DOHH2 (cell line): ENCODE measurements at regions not wholly inside any gene's neighbourhood (a gene's known extent, or its start where the extent isn't known, plus 50 kb on each side); places are given as distances from the start of the nearest gene placed in this dataset.
"Not testable (repeated sequence)": the region's sequence is repeated elsewhere in the genome, so short reads cannot be mapped to it uniquely, and the experiment has no call there.

Experiments
- H3F3A ChIP-seq: fragments of 200-600 bp; sonication (generic), shearing (Covaris generic); 2 replicates; pipeline ENCODE4 v1.6.0; 2016; ENCODE audit warnings: antibody characterized with exemption, mild to moderate bottlenecking; ENCODE audit not compliant: control insufficient read depth, insufficient read depth
- H3K27ac ChIP-seq: fragments of 200-600 bp; sonication (generic); 2 replicates; pipeline ENCODE4 v1.5.1; 2014; ENCODE audit warnings: low read depth, mild to moderate bottlenecking, low read length, moderate library complexity
- H3K27me3 ChIP-seq: fragments of 200-600 bp; sonication (generic); 2 replicates; pipeline ENCODE4 v1.6.1; 2014; ENCODE audit warnings: mild to moderate bottlenecking, low read length, mixed read lengths; ENCODE audit not compliant: control insufficient read depth
- H3K36me3 ChIP-seq: fragments of 200-600 bp; sonication (generic); 2 replicates; pipeline ENCODE4 v1.6.1; 2014; ENCODE audit warnings: mild to moderate bottlenecking, low read length, moderate library complexity, mixed read lengths; ENCODE audit not compliant: control insufficient read depth
- H3K4me1 ChIP-seq: fragments of 200-600 bp; sonication (generic); 2 replicates; pipeline ENCODE4 v1.6.1; 2014; ENCODE audit warnings: mild to moderate bottlenecking, low read length, mixed read lengths; ENCODE audit not compliant: control insufficient read depth
- H3K4me2 ChIP-seq: fragments of 200-600 bp; sonication (generic); 2 replicates; pipeline ENCODE4 v1.6.0; 2014; ENCODE audit warnings: mild to moderate bottlenecking, low read length, moderate library complexity
- H3K4me3 ChIP-seq: fragments of 200-600 bp; sonication (generic); 2 replicates; pipeline ENCODE4 v1.5.1; 2014; ENCODE audit warnings: mild to moderate bottlenecking, low read length, mixed read lengths
- H3K79me2 ChIP-seq: fragments of 200-600 bp; sonication (generic); 2 replicates; pipeline ENCODE4 v1.6.1; 2014; ENCODE audit warnings: mild to moderate bottlenecking, low read length, mixed read lengths; ENCODE audit not compliant: control insufficient read depth
- H3K9me2 ChIP-seq: fragments of 200-600 bp; sonication (generic); replicated peaks from 2 replicates; pipeline ENCODE4 v1.6.1; 2014; ENCODE audit warnings: mild to moderate bottlenecking, low read length, mixed read lengths; ENCODE audit not compliant: control insufficient read depth
- H3K9me3 ChIP-seq: fragments of 200-600 bp; sonication (generic); 2 replicates; pipeline ENCODE4 v1.6.1; 2014; ENCODE audit warnings: antibody characterized with exemption, low read length, mixed read lengths; ENCODE audit not compliant: control insufficient read depth, insufficient read depth
- H4K20me1 ChIP-seq: fragments of 200-600 bp; sonication (generic); 2 replicates; pipeline ENCODE4 v1.6.0; 2014; ENCODE audit warnings: low read depth, mild to moderate bottlenecking, antibody characterized with exemption, low read length, moderate library complexity; ENCODE audit not compliant: control insufficient read depth, insufficient read depth
- CTCF ChIP-seq: fragments of 200-600 bp; sonication (generic); IDR thresholded peaks from one replicate; pipeline ENCODE4 v1.5.1; 2014; ENCODE audit warnings: antibody characterized with exemption, mild to moderate bottlenecking, low read depth, low read length; ENCODE audit not compliant: poor library complexity, severe bottlenecking
- EZH2phosphoT487 ChIP-seq: fragments of 200-600 bp; sonication (generic); IDR thresholded peaks from 2 replicates; pipeline ENCODE4 v1.6.1; 2017; ENCODE audit warnings: borderline replicate concordance, mild to moderate bottlenecking, antibody characterized with exemption, low read length, moderate library complexity, mixed read lengths

GRCh38 chr7:10483671-10484070, 490.0 kb upstream of the PHF14 start:
- Histone ChIP-seq H3K36me3 (no peaks in the 10 kb centered on the region), H3K9me3 (no peaks in the 10 kb centered on the region), H3K9me2 (no peaks in the 10 kb centered on the region), H3K4me1 (no peaks in the 10 kb centered on the region), H3K79me2 (no peaks in the 10 kb centered on the region), H3K27me3 (no peaks in the 10 kb centered on the region), H3F3A (no peaks in the 10 kb centered on the region), H3K4me2 (no peak overlapping the region), H3K4me3 (no peak overlapping the region), H3K27ac (no peak overlapping the region), H4K20me1 (no peaks in the 10 kb centered on the region)
- TF ChIP-seq CTCF (no peak), EZH2phosphoT487 (no peak)

GRCh38 chr7:10484767-10485166, 488.9 kb upstream of the PHF14 start:
- Histone ChIP-seq H3K79me2 (no peaks in the 10 kb centered on the region), H3K9me2 (no peaks in the 10 kb centered on the region), H3K36me3 (no peaks in the 10 kb centered on the region), H3K9me3 (no peaks in the 10 kb centered on the region), H3F3A (no peaks in the 10 kb centered on the region), H3K27ac (no peak overlapping the region), H4K20me1 (no peaks in the 10 kb centered on the region), H3K27me3 (no peaks in the 10 kb centered on the region), H3K4me1 (no peaks in the 10 kb centered on the region), H3K4me3 (no peak overlapping the region), H3K4me2 (no peak overlapping the region)
- TF ChIP-seq CTCF (no peak), EZH2phosphoT487 (no peak)

- H3K9me3 ChIP-seq, H3K4me3 ChIP-seq, H3K27ac ChIP-seq, H4K20me1 ChIP-seq, H3K36me3 ChIP-seq, H3K9me2 ChIP-seq, H3F3A ChIP-seq, H3K79me2 ChIP-seq, H3K4me1 ChIP-seq, H3K4me2 ChIP-seq, H3K27me3 ChIP-seq: not testable (repeated sequence)
Measured at GRCh38 chr7:10501206-10501884, 472.3 kb upstream of the PHF14 start.

- no peak overlapping the region for H3K4me2 ChIP-seq
- H3K27ac ChIP-seq: no peak overlapping the region
- H3K27me3 ChIP-seq: no peaks in the 10 kb centered on the region
- H3K9me3 ChIP-seq: no peaks in the 10 kb centered on the region
- no peaks in the 10 kb centered on the region for H3K79me2 ChIP-seq
- H4K20me1 ChIP-seq: no peaks in the 10 kb centered on the region
- H3K4me1 ChIP-seq: no peaks in the 10 kb centered on the region
- no peaks in the 10 kb centered on the region for H3F3A ChIP-seq
- no peak overlapping the region for H3K4me3 ChIP-seq
- no peaks in the 10 kb centered on the region for H3K36me3 ChIP-seq
- TF ChIP-seq EZH2phosphoT487 (no peak), CTCF (no peak)
- H3K9me2 ChIP-seq: no peaks in the 10 kb centered on the region
Measured at GRCh38 chr7:10507032-10507431, 466.6 kb upstream of the PHF14 start.
